ENCODE measurements at regions not wholly inside any gene's neighbourhood (a gene's known extent, or its start where the extent isn't known, plus 50 kb on each side); places are given as distances from the start of the nearest gene placed in this dataset.

DNA sequence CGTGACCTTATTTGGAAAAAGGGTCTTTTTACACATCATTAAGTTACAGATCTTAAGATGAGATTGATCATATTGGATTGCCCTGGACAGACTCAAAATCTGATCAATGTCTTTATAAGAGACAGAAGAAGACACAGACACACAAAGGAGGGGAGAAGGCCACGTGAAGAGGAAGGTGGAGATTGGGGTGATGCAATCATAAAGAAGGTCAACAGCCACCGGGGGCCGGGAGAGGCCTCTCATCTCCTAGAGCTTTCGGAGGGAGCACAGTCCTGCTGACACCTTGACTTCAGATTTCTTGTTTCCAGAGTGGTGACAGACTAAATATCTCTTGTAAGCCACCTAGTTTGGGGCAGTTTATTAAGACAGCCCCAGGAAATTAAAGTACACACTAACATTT lies 204.6 kb upstream of the CSF3R start:
- DNase-seq (ENCODE audit: low read depth in 1 of 2, low spot score in 1 of 2) = no peak

DNA sequence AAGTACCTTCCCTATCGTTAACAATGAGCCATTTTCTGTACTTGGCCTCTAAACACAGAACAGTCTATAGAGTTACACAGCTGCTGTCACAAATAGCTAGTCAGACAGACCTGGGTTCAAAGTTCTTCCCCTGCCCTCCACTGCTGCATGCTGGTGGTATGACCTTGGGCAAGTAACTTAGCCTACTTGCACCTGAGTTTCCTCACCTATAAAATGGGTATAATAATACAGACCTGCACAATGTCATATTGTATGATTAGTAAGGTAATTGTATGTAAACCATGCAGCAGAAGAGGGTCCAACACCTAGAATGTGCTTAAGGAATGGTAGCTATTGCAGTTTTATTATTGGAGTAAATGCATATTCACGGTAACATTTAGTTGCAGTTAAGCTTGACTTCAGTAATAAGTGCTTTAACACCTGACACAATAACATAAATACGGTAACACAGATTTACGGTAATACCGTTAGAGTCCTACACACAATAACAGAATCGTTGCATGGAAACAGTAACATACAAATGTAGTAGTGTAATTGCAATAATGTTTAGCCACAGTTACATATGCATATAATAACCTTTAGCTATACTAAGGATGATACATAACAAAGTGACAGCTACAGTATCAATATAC lies 193.3 kb upstream of the CSF3R start:
- DNase-seq (ENCODE audit: low read depth in 1 of 2, low spot score in 1 of 2) = no peak

DNA sequence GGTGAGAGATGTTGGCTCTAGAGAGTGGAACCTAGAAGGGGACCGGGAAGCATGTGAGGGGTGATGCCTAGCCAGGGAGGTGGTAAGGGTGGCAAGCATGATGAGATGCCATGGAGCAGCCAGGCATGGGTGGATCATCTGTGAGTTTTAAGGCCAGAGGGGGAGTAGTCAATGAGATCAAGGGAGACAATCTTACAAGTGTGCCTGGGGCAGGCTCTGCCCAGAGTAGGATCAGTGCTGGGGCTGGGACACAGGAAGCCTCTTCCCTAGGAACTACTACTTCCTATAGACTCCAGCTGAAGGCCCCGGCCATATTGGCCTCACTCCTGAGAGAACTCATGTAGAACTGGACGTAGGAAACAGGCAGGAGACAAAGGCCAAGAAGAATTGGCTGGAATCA lies 192.4 kb upstream of the CSF3R start:
- no peak for DNase-seq (ENCODE audit: low read depth in 1 of 2, low spot score in 1 of 2)

GRCh38 chr1:36673202-36673601 lies 190.5 kb upstream of the CSF3R start:
- no peak for DNase-seq (ENCODE audit: low read depth in 1 of 2, low spot score in 1 of 2)

- no peak for DNase-seq (ENCODE audit: low read depth in 1 of 2, low spot score in 1 of 2)
Measured at GRCh38 chr1:36669262-36669661, 186.5 kb upstream of the CSF3R start.

DNA sequence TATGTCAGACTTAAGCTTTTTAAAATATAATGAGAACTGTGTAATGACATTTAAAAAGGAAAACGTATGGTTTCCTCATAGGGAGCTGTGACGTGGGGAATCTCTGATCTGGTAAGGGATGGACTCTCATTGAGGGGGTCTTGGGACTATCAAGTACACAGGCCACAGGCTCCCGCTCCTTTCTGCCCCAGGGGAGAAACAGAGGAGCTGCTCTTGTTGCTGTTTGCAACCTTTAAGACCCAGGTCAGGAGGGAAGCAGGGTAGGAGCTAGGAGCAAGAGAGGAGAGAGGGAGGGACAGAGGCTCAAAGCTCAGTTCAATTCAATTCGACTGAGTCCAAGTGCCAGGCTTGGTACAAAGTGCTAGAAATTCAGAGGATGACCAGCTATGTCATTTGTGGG lies 185.1 kb upstream of the CSF3R start:
- DNase-seq (ENCODE audit: low read depth in 1 of 2, low spot score in 1 of 2) = no peak

DNA sequence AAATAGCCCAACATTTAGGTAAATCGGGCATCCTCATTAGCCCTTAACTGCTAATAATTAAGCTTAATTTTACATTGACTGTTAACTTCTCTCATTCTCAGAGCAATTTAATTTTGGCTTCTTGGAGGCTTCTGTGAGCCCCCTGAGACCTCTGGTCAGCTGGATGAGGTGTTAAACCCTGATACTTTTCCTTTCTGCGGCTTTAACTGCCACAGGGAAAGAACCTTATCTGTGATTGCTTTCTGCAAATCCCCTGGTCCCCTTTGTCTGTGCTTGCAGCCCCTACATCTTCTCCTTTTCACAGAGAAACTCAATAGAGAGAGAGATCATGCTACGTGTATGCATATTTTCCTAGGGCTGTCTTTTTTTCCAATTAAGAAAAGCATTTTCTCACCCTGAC lies 184.5 kb upstream of the CSF3R start:
- no peak for DNase-seq (ENCODE audit: low read depth in 1 of 2, low spot score in 1 of 2)

DNA sequence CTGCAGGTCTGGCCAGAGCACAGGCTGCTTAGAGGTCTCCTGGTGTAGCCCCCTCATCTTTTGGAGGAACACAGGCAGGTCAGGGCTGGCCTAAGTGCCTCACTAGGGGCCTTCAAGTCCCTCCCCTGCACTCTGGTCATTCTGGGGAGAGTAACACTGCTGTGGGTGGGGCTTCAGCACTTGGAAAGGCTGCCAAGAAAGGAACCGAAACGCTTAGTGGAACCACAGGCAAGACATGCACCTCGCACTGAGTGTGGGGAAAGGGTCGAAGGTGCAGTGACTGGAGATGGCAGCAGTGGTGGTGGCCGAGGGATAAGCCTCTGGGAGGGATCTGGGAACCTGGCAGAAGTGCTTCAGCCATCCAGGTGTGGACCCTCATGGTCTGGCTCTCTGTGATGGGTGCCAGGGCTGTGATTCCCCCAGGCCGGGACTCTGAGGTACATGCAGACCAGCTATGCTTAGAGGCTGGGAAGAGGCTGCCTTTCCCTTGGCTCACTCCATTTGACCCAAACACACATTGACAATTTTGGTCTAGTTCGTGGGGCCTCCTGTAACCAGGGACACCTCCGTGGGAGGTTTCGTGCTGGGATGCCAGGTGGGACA lies 182.9 kb upstream of the CSF3R start:
- no peak for DNase-seq (ENCODE audit: low read depth in 1 of 2, low spot score in 1 of 2)

- DNase-seq (ENCODE audit: low read depth in 1 of 2, low spot score in 1 of 2) = no peak
Measured at GRCh38 chr1:36664571-36665287, 182.0 kb upstream of the CSF3R start.

DNA sequence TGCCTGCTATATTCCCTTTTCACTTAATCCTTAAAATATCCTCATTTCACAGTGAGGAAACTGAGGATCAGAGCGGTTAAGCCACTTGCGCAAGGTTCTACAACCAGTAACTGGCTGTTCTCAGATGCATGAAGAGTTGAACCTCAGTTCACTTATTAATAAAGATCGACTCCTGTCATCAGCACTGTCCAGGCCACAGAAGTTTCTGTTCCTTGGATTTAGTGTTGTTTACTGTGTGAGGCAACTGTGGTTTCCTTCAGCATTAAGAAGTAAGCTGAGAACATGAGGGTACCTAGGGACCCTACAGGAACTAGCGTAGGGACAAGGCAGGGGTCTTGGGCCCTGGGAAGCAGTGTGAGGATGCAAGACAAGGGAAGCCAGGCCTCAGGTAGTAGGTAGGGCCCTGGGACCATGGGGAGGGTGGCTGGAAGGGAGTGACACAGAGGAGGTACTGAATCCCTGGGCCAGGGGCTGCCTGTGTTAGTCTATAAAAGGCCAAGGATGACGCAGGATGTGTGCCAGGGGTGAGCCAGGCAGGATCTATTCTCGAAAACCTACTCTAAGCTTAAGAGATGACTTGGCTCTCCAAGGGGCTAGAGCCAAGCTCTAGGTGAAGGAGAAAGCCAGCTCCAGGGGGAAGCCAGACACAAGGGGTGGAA lies 181.2 kb upstream of the CSF3R start:
- no peak for DNase-seq (ENCODE audit: low read depth in 1 of 2, low spot score in 1 of 2)

GRCh38 chr1:36658838-36659237 lies 176.1 kb upstream of the CSF3R start:
- DNase-seq (ENCODE audit: low read depth in 1 of 2, low spot score in 1 of 2) = no peak

DNA sequence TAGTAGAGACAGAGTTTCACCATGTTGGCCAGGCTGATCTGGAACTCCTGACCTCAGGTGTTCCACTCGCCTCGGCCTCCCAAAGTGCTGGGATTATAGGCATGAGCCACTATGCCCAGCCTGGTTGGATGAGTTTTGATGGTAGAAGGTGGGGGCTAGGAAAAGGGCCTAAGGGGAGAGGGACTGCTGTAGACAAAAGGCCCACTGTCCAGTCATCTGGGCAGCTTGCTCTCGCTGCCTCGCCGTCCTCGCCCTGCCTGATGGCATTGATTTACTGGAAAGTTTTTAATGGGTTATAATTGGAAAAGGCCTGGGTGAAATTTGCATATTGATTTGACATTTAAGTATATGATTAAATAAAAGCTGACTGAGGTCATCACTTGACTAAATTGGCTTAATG lies 175.1 kb upstream of the CSF3R start:
- DNase-seq (ENCODE audit: low read depth in 1 of 2, low spot score in 1 of 2) = no peak

GRCh38 chr1:36656838-36657237 lies 174.1 kb upstream of the CSF3R start:
- no peak for DNase-seq (ENCODE audit: low read depth in 1 of 2, low spot score in 1 of 2)

- no peak for DNase-seq (ENCODE audit: low read depth in 1 of 2, low spot score in 1 of 2)
Measured at GRCh38 chr1:36656271-36656670, 173.6 kb upstream of the CSF3R start.

DNA sequence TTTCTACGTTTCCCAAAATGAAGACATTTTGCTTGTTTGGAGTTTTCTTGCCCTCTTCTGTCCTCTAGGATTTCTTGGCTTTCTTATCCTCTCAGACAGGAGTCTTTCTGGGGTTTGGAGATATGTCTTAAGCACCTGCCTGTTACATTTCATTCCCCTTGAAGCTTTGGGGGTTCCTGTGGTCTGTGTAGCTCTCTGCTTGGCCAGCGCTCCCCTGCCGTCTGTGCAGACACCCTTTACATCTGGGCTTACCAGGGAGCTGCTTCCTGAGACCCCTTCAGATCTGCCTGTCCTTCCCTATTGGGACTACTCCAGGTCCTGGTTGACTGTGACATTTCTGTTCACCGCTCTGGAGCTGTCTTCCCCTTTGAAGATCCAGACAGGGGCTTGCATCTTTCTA lies 171.9 kb upstream of the CSF3R start:
- no peak for DNase-seq (ENCODE audit: low read depth in 1 of 2, low spot score in 1 of 2)

DNA sequence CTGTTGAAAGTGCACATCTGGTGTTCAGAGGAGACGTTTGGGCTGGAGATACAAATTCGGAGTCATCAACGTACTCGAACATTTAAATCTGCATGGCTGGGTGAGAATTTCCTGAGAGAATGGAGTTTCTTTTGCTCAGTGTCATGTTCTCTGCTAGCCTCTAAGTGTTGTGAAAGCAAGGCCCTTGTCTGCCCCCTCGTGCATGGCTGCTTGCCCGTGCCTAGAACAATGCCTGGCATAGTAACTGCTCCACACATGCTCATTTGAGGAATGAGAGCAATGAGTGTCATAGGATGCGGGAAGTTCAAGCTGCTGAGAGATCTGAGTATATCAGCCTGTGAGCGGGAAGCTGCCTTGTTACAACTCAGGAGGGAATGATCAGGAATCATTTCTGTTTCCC lies 171.1 kb upstream of the CSF3R start:
- no peak for DNase-seq (ENCODE audit: low read depth in 1 of 2, low spot score in 1 of 2)

DNA sequence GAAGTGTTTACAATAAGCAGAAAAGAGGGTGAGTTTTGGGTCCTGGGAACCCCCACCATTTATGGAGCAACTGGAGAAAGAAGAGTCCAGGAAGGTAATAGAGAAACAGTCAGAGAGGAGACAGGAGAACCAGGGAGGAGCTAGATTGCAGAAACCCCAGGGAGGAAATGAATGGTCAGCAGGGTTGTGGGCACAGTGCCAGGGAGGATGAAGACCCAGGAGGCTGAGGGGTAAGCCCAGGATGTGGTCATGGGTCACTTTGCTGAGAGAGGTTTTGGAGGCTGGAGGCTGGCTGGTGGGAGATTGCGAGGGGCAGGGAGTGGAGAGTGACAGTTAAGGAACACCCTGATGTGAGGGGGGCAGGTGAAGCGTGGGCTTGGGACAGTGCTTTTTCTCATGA lies 169.9 kb upstream of the CSF3R start:
- DNase-seq (ENCODE audit: low read depth in 1 of 2, low spot score in 1 of 2) = no peak

DNA sequence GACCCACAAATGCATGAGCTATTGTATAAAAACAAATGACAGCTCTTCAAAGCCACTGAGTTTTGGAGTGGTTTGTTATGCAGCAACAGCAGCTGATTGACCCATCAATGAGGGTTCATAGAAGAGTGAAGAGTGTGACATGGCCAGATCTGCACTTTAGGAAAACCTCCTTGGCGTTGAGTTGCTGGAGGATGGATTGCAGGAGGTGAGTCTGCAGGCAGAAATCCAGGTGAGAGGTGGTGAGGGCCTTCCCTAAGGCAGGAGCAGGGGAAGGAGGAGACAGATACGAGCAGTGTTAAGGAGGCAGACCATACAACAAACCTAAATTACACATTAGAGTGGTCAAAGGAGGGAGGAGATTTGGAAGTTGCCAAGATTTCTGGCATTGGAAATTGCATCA lies 169.3 kb upstream of the CSF3R start:
- no peak for DNase-seq (ENCODE audit: low read depth in 1 of 2, low spot score in 1 of 2)

- DNase-seq (ENCODE audit: low read depth in 1 of 2, low spot score in 1 of 2) = no peak
Measured at GRCh38 chr1:36651176-36651910, 168.6 kb upstream of the CSF3R start.

- peak; percentile 16 to 43 for DNase-seq (ENCODE audit: low read depth in 1 of 2, low spot score in 1 of 2)
Measured at GRCh38 chr1:36650200-36651065, 167.7 kb upstream of the CSF3R start.

- no peak for DNase-seq (ENCODE audit: low read depth in 1 of 2, low spot score in 1 of 2)
Measured at GRCh38 chr1:36645867-36646266, 163.2 kb upstream of the CSF3R start.

All from stimulated activated CD4-positive, alpha-beta T cell treated with anti-CD3 and anti-CD28 coated beads, Interleukin-15, amount 100 ng/mL, for 1 hour (primary cell).